ENCODE measurements at regions not wholly inside any gene's neighbourhood (a gene's known extent, or its start where the extent isn't known, plus 50 kb on each side); places are given as distances from the start of the nearest gene placed in this dataset.
"Not testable (repeated sequence)": the region's sequence is repeated elsewhere in the genome, so short reads cannot be mapped to it uniquely, and the experiment has no call there.

- no peak for DNase-seq (ENCODE audit: low read depth, low spot score)
Observed at GRCh38 chr22:27609451-27609888, 192.1 kb downstream of the MN1 start.

GRCh38 chr22:27610164-27610563, 191.4 kb downstream of the MN1 start:
- not testable (repeated sequence) for DNase-seq (ENCODE audit: low read depth, low spot score)

GRCh38 chr22:27610863-27611786, 190.4 kb downstream of the MN1 start:
- no peak for DNase-seq (ENCODE audit: low read depth, low spot score)

GRCh38 chr22:27612115-27612514, 189.4 kb downstream of the MN1 start:
- DNase-seq (ENCODE audit: low read depth, low spot score) = no peak

GRCh38 chr22:27613099-27614005, 188.2 kb downstream of the MN1 start:
- no peak for DNase-seq (ENCODE audit: low read depth, low spot score)

- DNase-seq (ENCODE audit: low read depth, low spot score) = no peak
Observed at GRCh38 chr22:27614006-27614649, 187.4 kb downstream of the MN1 start.

- no peak for DNase-seq (ENCODE audit: low read depth, low spot score)
Observed at GRCh38 chr22:27614650-27615007, 186.9 kb downstream of the MN1 start.

- DNase-seq (ENCODE audit: low read depth, low spot score) = no peak
Observed at GRCh38 chr22:27615408-27615807, 186.1 kb downstream of the MN1 start.

GRCh38 chr22:27616033-27616432, 185.5 kb downstream of the MN1 start:
- no peak for DNase-seq (ENCODE audit: low read depth, low spot score)

- no peak for DNase-seq (ENCODE audit: low read depth, low spot score)
Observed at GRCh38 chr22:27617214-27617881, 184.2 kb downstream of the MN1 start.

- no peak for DNase-seq (ENCODE audit: low read depth, low spot score)
Observed at GRCh38 chr22:27620367-27621154, 181.0 kb downstream of the MN1 start.

GRCh38 chr22:27621486-27622070, 180.0 kb downstream of the MN1 start:
- no peak for DNase-seq (ENCODE audit: low read depth, low spot score)

- no peak for DNase-seq (ENCODE audit: low read depth, low spot score)
Observed at GRCh38 chr22:27624042-27624441, 177.5 kb downstream of the MN1 start.

GRCh38 chr22:27624705-27625104, 176.9 kb downstream of the MN1 start:
- no peak for DNase-seq (ENCODE audit: low read depth, low spot score)

- no peak for DNase-seq (ENCODE audit: low read depth, low spot score)
Observed at GRCh38 chr22:27625769-27626674, 175.5 kb downstream of the MN1 start.

- no peak for DNase-seq (ENCODE audit: low read depth, low spot score)
Observed at GRCh38 chr22:27626675-27627443, 174.7 kb downstream of the MN1 start.

- no peak for DNase-seq (ENCODE audit: low read depth, low spot score)
Observed at GRCh38 chr22:27627444-27627833, 174.1 kb downstream of the MN1 start.

- DNase-seq (ENCODE audit: low read depth, low spot score) = no peak
Observed at GRCh38 chr22:27627901-27628300, 173.7 kb downstream of the MN1 start.

Measured in pulmonary artery endothelial cell (primary cell).